ENCODE measurements at regions not wholly inside any gene's neighbourhood (a gene's known extent, or its start where the extent isn't known, plus 50 kb on each side); places are given as distances from the start of the nearest gene placed in this dataset.

DNA sequence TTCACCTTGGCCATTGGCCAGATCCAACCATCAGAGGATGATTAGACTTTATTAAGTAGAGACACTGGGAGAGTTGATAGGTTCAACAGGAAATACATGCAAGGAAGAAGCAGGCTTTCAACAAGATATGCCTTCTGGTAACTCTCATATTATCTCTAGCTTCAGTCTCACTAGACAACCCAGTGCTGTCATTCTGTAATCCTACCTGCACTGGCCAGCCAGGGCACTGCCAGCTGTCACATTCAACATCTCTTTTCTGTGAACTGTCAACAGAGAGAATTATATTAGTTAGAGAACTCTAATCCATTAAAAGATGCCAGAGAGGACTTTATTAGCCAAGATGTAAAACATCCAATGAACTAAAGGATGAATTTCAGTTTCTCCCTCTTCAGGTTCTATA is 337.9 kb upstream of the JAG1 start:
- Histone ChIP-seq H3K9me3 (ENCODE audit: control insufficient read depth in 3 of 3, low read length in 3 of 3) (peaks cover 0 to 3% (median 0%) of the 10 kb centered on the region in 3 donors), H3K27me3 (ENCODE audit: control insufficient read depth in 3 of 3, insufficient read depth in 3 of 3, low read length in 3 of 3) (no peaks in the 10 kb centered on the region), H3K36me3 (ENCODE audit: control insufficient read depth in 3 of 3, insufficient read depth in 3 of 3, low read length in 3 of 3) (no peaks in the 10 kb centered on the region), H3K4me1 (ENCODE audit: control insufficient read depth in 3 of 3, insufficient read depth in 3 of 3, low read length in 3 of 3) (peaks cover 0 to 17% (median 3%) of the 10 kb centered on the region in 3 donors), H3K27ac (ENCODE audit: low read depth, low read length) (no peak overlapping the region), H3K9ac (ENCODE audit: low read depth in 1 of 3, low read length in 3 of 3) (no peak overlapping the region), H3K4me3 (ENCODE audit: low read length in 3 of 3) (no peak overlapping the region)

DNA sequence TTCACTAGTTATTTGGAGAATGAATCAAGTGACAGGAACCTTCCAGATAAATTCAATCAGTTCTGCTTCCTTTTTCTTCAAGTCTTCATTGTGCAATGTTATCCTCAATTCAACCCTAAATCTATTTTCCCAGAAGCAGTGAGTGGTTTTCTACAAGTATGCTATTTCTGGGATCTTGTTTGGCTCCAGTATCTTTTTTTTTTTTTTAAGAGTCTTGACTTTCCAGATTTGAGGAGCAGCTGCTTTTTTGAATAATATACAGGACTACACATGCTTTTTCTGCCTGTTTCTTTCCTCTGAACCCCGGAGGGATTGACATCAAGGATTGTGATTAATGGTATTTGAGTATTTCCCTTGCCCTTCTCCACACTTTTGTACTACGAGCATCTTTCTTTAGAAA is 339.2 kb upstream of the JAG1 start:
- peak overlapping the region; percentile 53 for H3K27ac ChIP-seq (ENCODE audit: low read depth, low read length)

DNA sequence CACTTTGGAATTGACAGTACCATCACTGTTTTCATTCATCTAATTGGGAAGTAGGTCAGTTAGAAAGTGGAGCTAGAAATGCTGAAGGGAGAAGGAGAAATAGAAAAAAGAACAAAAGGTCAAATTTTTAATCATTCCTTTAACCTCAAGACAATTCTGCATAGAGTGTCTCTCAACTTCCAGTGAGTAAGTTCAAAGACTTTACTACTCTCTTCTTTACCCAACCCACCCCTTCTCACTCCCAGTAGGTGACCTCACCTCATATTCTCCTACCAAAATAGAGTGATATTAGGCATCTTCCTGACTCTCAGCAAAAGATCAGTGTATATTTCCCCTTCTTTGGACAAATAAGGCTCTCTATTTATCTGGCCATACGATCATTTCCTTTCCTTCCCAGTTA is 340.0 kb upstream of the JAG1 start:
- Histone ChIP-seq H3K27me3 (ENCODE audit: control insufficient read depth in 3 of 3, insufficient read depth in 3 of 3, low read length in 3 of 3) (no peaks in the 10 kb centered on the region), H3K9me3 (ENCODE audit: control insufficient read depth in 3 of 3, low read length in 3 of 3) (no peaks in the 10 kb centered on the region), H3K9ac (ENCODE audit: low read depth in 1 of 3, low read length in 3 of 3) (no peak overlapping the region), H3K27ac (ENCODE audit: low read depth, low read length) (peak overlapping the region; percentile 53), H3K4me3 (ENCODE audit: low read length in 3 of 3) (no peak overlapping the region), H3K4me1 (ENCODE audit: control insufficient read depth in 3 of 3, insufficient read depth in 3 of 3, low read length in 3 of 3) (peaks cover 0 to 17% (median 3%) of the 10 kb centered on the region in 3 donors), H3K36me3 (ENCODE audit: control insufficient read depth in 3 of 3, insufficient read depth in 3 of 3, low read length in 3 of 3) (no peaks in the 10 kb centered on the region)

More for the DNA sequence above, 339.2 kb upstream of the JAG1 start:
- H3K9me3 ChIP-seq (ENCODE audit: control insufficient read depth in 3 of 3, low read length in 3 of 3), result no peaks in the 10 kb centered on the region
- H3K4me3 ChIP-seq (ENCODE audit: low read length in 3 of 3), result no peak overlapping the region
- no peaks in the 10 kb centered on the region for H3K27me3 ChIP-seq (ENCODE audit: control insufficient read depth in 3 of 3, insufficient read depth in 3 of 3, low read length in 3 of 3)
- no peaks in the 10 kb centered on the region for H3K36me3 ChIP-seq (ENCODE audit: control insufficient read depth in 3 of 3, insufficient read depth in 3 of 3, low read length in 3 of 3)
- no peak overlapping the region for H3K9ac ChIP-seq (ENCODE audit: low read depth in 1 of 3, low read length in 3 of 3)
- H3K4me1 ChIP-seq (ENCODE audit: control insufficient read depth in 3 of 3, insufficient read depth in 3 of 3, low read length in 3 of 3), result peaks cover 0 to 17% (median 3%) of the 10 kb centered on the region in 3 donors

DNA sequence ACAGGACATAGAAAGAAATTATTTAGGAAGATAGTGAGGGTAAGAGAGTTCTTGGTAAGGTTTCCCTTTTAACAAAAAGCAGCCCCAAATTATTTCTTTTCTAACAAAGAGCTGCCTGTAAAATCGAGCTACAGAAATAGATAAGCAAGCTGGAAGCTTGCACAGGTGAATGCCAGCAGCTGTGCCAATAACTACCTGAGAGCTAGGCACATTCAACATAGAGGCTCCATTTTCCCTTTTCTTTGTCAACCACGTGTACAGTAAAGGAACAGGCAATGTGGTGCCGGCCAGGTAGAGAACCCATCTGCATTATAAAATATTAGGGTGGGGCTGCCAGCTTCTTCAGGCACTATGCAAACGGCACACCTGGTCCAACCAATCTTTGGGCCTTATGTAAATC is 341.6 kb upstream of the JAG1 start:
- Histone ChIP-seq H3K9ac (ENCODE audit: low read depth in 1 of 3, low read length in 3 of 3) (no peak overlapping the region), H3K4me3 (ENCODE audit: low read length in 3 of 3) (no peak overlapping the region), H3K4me1 (ENCODE audit: control insufficient read depth in 3 of 3, insufficient read depth in 3 of 3, low read length in 3 of 3) (peaks cover 0 to 17% (median 3%) of the 10 kb centered on the region in 3 donors), H3K27me3 (ENCODE audit: control insufficient read depth in 3 of 3, insufficient read depth in 3 of 3, low read length in 3 of 3) (no peaks in the 10 kb centered on the region), H3K27ac (ENCODE audit: low read depth, low read length) (no peak overlapping the region), H3K9me3 (ENCODE audit: control insufficient read depth in 3 of 3, low read length in 3 of 3) (no peaks in the 10 kb centered on the region), H3K36me3 (ENCODE audit: control insufficient read depth in 3 of 3, insufficient read depth in 3 of 3, low read length in 3 of 3) (no peaks in the 10 kb centered on the region)

DNA sequence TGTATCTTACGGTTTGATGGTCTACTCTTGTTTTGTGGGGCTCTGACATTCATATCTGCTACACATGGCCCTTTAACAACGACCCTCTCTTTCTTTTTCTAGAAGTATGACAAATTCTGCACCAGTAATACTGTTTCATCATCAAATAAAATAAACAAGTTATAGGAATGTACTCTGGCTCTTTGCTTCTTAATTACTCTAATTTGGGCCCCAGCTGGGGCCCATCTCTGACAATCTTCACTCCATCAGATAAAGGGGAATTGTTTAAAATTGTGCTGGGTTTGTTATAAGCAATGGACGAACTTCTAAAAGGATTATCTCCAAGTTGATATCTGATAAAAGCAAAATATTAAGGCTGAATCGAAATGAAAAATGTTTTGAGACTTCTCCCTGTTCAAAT is 343.6 kb upstream of the JAG1 start:
- Histone ChIP-seq H3K9ac (ENCODE audit: low read depth in 1 of 3, low read length in 3 of 3) (no peak overlapping the region), H3K4me3 (ENCODE audit: low read length in 3 of 3) (no peak overlapping the region), H3K4me1 (ENCODE audit: control insufficient read depth in 3 of 3, insufficient read depth in 3 of 3, low read length in 3 of 3) (peaks cover 0 to 10% (median 0%) of the 10 kb centered on the region in 3 donors), H3K9me3 (ENCODE audit: control insufficient read depth in 3 of 3, low read length in 3 of 3) (no peaks in the 10 kb centered on the region), H3K36me3 (ENCODE audit: control insufficient read depth in 3 of 3, insufficient read depth in 3 of 3, low read length in 3 of 3) (no peaks in the 10 kb centered on the region), H3K27me3 (ENCODE audit: control insufficient read depth in 3 of 3, insufficient read depth in 3 of 3, low read length in 3 of 3) (no peaks in the 10 kb centered on the region), H3K27ac (ENCODE audit: low read depth, low read length) (no peak overlapping the region)

DNA sequence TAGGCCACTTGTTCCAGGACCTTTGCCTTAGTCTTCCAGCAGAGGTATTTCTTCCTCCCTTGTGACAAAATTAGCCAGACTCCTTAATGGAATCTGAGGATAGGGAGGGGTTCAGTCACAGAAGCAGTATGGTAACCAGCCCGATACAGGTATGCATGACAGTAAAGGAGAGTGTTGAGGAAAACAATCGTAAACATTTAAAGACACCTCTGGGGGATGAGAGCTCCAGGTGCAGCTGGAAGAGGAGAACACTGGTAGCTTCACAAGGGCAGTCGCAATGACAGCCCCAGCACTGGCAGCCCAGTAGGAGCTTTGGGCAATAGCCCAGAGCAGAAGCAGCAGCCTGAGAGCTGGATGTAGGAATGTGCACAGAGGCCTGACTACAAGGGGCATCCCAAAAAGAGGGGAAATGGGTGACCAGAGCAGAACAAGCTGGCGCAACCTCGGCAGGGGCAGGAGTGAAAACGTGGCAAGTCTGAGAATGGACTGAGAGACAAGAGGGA is 344.9 kb upstream of the JAG1 start:
- Histone ChIP-seq H3K9ac (ENCODE audit: low read depth in 1 of 3, low read length in 3 of 3) (no peak overlapping the region), H3K36me3 (ENCODE audit: control insufficient read depth in 3 of 3, insufficient read depth in 3 of 3, low read length in 3 of 3) (no peaks in the 10 kb centered on the region), H3K27ac (ENCODE audit: low read depth, low read length) (no peak overlapping the region), H3K27me3 (ENCODE audit: control insufficient read depth in 3 of 3, insufficient read depth in 3 of 3, low read length in 3 of 3) (no peaks in the 10 kb centered on the region), H3K4me3 (ENCODE audit: low read length in 3 of 3) (no peak overlapping the region), H3K9me3 (ENCODE audit: control insufficient read depth in 3 of 3, low read length in 3 of 3) (no peaks in the 10 kb centered on the region), H3K4me1 (ENCODE audit: control insufficient read depth in 3 of 3, insufficient read depth in 3 of 3, low read length in 3 of 3) (peaks cover 0 to 4% (median 0%) of the 10 kb centered on the region in 3 donors)

DNA sequence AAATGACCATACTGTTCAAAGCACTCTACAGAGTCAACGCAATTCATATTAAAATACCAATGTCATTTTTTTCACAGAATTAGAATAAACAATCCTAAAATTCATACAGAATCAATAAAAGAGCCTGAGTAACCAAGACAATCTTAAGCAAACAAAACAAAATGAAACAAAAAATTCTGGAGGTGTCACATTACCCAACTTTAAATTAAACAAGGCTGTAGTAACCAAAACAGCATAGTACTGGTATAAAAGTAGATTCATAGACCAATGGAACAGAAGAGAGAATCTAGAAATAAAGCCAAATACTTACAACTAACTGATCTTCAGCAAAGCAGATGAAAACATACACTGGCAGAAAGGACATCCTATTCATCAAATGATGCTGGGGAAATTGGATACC is 346.9 kb upstream of the JAG1 start:
- no peak overlapping the region for H3K9ac ChIP-seq (ENCODE audit: low read depth in 1 of 3, low read length in 3 of 3)
- H3K27me3 ChIP-seq (ENCODE audit: control insufficient read depth in 3 of 3, insufficient read depth in 3 of 3, low read length in 3 of 3), result no peaks in the 10 kb centered on the region
- no peak overlapping the region for H3K4me3 ChIP-seq (ENCODE audit: low read length in 3 of 3)
- H3K9me3 ChIP-seq (ENCODE audit: control insufficient read depth in 3 of 3, low read length in 3 of 3), result no peaks in the 10 kb centered on the region
- H3K4me1 ChIP-seq (ENCODE audit: control insufficient read depth in 3 of 3, insufficient read depth in 3 of 3, low read length in 3 of 3), result no peaks in the 10 kb centered on the region
- no peak overlapping the region for H3K27ac ChIP-seq (ENCODE audit: low read depth, low read length)
- no peaks in the 10 kb centered on the region for H3K36me3 ChIP-seq (ENCODE audit: control insufficient read depth in 3 of 3, insufficient read depth in 3 of 3, low read length in 3 of 3)

DNA sequence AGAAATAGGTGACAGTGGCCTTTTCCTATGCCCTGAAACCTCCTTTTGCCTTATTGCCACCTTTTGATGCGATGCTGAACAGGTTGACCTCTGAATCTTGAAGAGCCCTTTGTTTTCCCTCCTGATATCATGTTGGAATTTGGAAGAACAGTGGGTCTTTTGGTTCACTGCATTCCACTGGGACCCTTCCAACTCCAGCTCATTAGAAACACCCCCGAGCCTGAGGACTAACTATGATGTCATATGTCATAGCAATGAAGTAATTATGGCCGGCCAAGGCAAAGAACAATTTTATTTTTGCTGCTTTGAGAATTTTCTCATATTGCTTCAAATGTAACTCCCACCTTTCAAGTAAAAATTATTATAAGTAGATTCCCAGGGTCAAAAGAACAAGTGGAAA is 353.4 kb upstream of the JAG1 start:
- no peak overlapping the region for H3K4me3 ChIP-seq (ENCODE audit: low read length in 3 of 3)
- no peaks in the 10 kb centered on the region for H3K27me3 ChIP-seq (ENCODE audit: control insufficient read depth in 3 of 3, insufficient read depth in 3 of 3, low read length in 3 of 3)
- no peaks in the 10 kb centered on the region for H3K36me3 ChIP-seq (ENCODE audit: control insufficient read depth in 3 of 3, insufficient read depth in 3 of 3, low read length in 3 of 3)
- H3K9ac ChIP-seq (ENCODE audit: low read depth in 1 of 3, low read length in 3 of 3), result no peak overlapping the region
- no peaks in the 10 kb centered on the region for H3K9me3 ChIP-seq (ENCODE audit: control insufficient read depth in 3 of 3, low read length in 3 of 3)
- no peaks in the 10 kb centered on the region for H3K4me1 ChIP-seq (ENCODE audit: control insufficient read depth in 3 of 3, insufficient read depth in 3 of 3, low read length in 3 of 3)
- H3K27ac ChIP-seq (ENCODE audit: low read depth, low read length), result no peak overlapping the region

DNA sequence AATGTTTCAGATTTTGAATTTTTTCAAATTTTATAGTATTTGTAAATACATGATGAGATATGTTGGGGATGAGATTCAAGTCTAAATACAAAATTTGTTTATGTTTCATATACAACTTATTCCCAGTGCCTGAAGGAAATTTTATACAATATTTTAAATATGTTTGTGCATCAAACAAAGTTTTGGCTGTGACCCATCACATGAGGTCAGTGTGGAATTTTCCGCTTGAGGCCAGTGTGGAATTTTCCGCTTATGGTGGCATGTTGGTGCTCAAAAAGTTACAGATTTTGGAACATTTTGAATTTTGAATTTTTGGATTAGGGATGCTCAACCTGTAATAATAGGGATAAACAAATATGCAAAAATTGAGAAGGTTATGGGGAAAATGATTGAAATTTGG is 356.6 kb upstream of the JAG1 start:
- H3K36me3 ChIP-seq (ENCODE audit: control insufficient read depth in 3 of 3, insufficient read depth in 3 of 3, low read length in 3 of 3), result no peaks in the 10 kb centered on the region
- H3K4me1 ChIP-seq (ENCODE audit: control insufficient read depth in 3 of 3, insufficient read depth in 3 of 3, low read length in 3 of 3), result peaks cover 0 to 2% (median 0%) of the 10 kb centered on the region in 3 donors
- no peak overlapping the region for H3K27ac ChIP-seq (ENCODE audit: low read depth, low read length)
- H3K4me3 ChIP-seq (ENCODE audit: low read length in 3 of 3), result no peak overlapping the region
- H3K27me3 ChIP-seq (ENCODE audit: control insufficient read depth in 3 of 3, insufficient read depth in 3 of 3, low read length in 3 of 3), result no peaks in the 10 kb centered on the region
- no peak overlapping the region for H3K9ac ChIP-seq (ENCODE audit: low read depth in 1 of 3, low read length in 3 of 3)
- no peaks in the 10 kb centered on the region for H3K9me3 ChIP-seq (ENCODE audit: control insufficient read depth in 3 of 3, low read length in 3 of 3)

DNA sequence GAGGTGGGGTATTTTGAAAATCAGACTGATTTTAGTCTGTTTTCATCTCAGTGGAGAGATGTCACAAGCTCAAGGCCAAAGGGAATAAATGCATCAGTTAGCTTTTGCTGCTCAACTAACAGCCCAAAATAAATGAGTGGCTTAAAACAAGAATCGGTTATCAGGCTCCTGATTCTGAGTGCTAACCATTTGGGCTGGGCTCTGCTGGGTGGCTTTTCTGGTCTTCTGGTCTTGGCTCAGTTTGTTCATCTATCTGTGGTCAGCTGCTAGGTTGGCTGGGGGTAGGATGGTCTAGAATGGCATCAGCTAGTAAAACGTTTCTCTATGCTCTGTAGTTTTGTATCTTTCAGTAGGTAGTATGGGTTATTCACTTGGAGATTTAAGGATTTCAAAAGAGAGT is 357.5 kb upstream of the JAG1 start:
- Histone ChIP-seq H3K4me3 (ENCODE audit: low read length in 3 of 3) (no peak overlapping the region), H3K9me3 (ENCODE audit: control insufficient read depth in 3 of 3, low read length in 3 of 3) (no peaks in the 10 kb centered on the region), H3K27me3 (ENCODE audit: control insufficient read depth in 3 of 3, insufficient read depth in 3 of 3, low read length in 3 of 3) (no peaks in the 10 kb centered on the region), H3K27ac (ENCODE audit: low read depth, low read length) (no peak overlapping the region), H3K9ac (ENCODE audit: low read depth in 1 of 3, low read length in 3 of 3) (no peak overlapping the region), H3K4me1 (ENCODE audit: control insufficient read depth in 3 of 3, insufficient read depth in 3 of 3, low read length in 3 of 3) (peaks cover 0 to 3% (median 0%) of the 10 kb centered on the region in 3 donors), H3K36me3 (ENCODE audit: control insufficient read depth in 3 of 3, insufficient read depth in 3 of 3, low read length in 3 of 3) (no peaks in the 10 kb centered on the region)

DNA sequence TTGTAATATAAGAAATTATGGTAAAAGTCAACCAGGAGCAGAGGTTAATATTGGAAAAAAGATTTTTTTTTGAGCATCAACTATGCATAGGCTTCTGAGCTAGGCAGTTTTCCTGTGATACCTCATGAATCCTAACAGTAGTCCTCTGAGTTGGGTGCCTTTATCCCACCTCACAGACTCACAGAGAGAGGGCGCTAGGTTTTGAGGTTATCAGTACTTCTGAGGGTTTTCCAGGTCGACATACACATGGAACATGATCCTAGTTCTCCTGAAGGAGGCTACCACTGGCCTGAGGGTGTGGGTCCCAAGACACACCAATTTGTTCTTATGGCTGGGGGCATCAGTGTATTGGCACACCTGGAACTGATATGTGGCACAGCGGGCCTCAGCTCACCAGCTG is 358.8 kb upstream of the JAG1 start:
- Histone ChIP-seq H3K9ac (ENCODE audit: low read depth in 1 of 3, low read length in 3 of 3) (no peak overlapping the region), H3K36me3 (ENCODE audit: control insufficient read depth in 3 of 3, insufficient read depth in 3 of 3, low read length in 3 of 3) (no peaks in the 10 kb centered on the region), H3K9me3 (ENCODE audit: control insufficient read depth in 3 of 3, low read length in 3 of 3) (no peaks in the 10 kb centered on the region), H3K4me1 (ENCODE audit: control insufficient read depth in 3 of 3, insufficient read depth in 3 of 3, low read length in 3 of 3) (peaks cover 0 to 3% (median 0%) of the 10 kb centered on the region in 3 donors), H3K27me3 (ENCODE audit: control insufficient read depth in 3 of 3, insufficient read depth in 3 of 3, low read length in 3 of 3) (no peaks in the 10 kb centered on the region), H3K4me3 (ENCODE audit: low read length in 3 of 3) (no peak overlapping the region), H3K27ac (ENCODE audit: low read depth, low read length) (no peak overlapping the region)

Measured in skeletal muscle tissue (tissue), 3 donors.